ENCODE measurements at regions not wholly inside any gene's neighbourhood (a gene's known extent, or its start where the extent isn't known, plus 50 kb on each side); places are given as distances from the start of the nearest gene placed in this dataset.
"Not testable (repeated sequence)": the region's sequence is repeated elsewhere in the genome, so short reads cannot be mapped to it uniquely, and the experiment has no call there.

- DNase-seq (ENCODE audit: low spot score) (no peak), ATAC-seq (peak; percentile 8)
- intact Hi-C loops (cut with DNase I): no loop called here
Measured at GRCh38 chr2:240259924-240260529, 119.6 kb upstream of the OTOS start.

GRCh38 chr2:240260664-240261063 lies 120.2 kb upstream of the OTOS start:
- intact Hi-C loops (cut with DNase I): no loop called here
- ATAC-seq: no peak
- DNase-seq (ENCODE audit: low spot score): no peak

- DNase-seq (ENCODE audit: low spot score); intact Hi-C loops (cut with DNase I); ATAC-seq: not testable (repeated sequence)
Measured at GRCh38 chr2:240262578-240262977, 122.1 kb upstream of the OTOS start.

GRCh38 chr2:240269380-240269779 lies 128.9 kb upstream of the OTOS start:
- intact Hi-C loops (cut with DNase I): no loop called here
- DNase-seq (ENCODE audit: low spot score) (no peak), ATAC-seq (no peak)

GRCh38 chr2:240269886-240270285 lies 129.4 kb upstream of the OTOS start:
- intact Hi-C loops (cut with DNase I): no loop called here
- no peak for ATAC-seq
- no peak for DNase-seq (ENCODE audit: low spot score)

GRCh38 chr2:240271716-240272341 lies 131.4 kb upstream of the OTOS start:
- ATAC-seq (no peak), DNase-seq (ENCODE audit: low spot score) (no peak)
- intact Hi-C loops (cut with DNase I): no loop called here

- intact Hi-C loops (cut with DNase I): no loop called here
- ATAC-seq (no peak), DNase-seq (ENCODE audit: low spot score) (no peak)
Measured at GRCh38 chr2:240275386-240275785, 134.9 kb upstream of the OTOS start.

DNA sequence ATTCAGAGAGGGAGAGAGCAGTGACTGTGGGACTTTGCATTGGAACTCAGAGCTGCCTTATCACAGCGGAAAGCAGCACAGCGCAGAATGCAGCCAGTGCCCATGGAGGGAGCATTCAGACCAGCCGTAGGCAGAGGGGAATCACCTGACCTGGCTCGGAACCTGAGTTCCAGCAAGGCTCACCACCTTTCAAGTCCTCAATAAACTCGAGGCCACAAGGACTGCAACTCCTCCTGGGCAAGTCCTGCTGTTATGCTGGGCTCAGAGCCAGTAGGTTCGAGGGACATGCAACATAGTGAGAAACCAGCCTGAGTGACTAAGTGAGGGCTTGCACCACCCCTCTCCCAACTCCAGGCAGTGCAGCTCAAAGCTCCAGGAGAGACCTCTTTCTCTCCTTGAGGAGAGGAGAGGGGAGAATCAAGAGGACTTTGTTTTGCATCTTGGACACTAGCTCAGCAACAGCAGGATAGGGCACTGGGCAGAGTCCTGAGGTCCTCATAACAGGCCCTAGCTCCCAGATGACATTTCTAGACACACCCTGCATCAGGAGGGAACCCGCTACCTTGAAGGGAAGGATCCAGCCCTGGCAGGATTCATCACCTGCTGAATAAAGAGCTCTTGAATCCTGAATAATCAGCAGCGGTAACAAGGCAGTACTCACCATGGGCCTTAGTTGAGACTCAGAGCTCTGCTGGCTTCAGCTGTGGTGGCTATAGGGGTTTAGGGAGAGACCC lies 136.8 kb upstream of the OTOS start:
- no peak for ATAC-seq
- no peak for DNase-seq (ENCODE audit: low spot score)

GRCh38 chr2:240277807-240278522 lies 137.5 kb upstream of the OTOS start:
- DNase-seq (ENCODE audit: low spot score): no peak
- intact Hi-C loops (cut with DNase I): no loop called here
- ATAC-seq: no peak

More for the DNA sequence above, 136.8 kb upstream of the OTOS start:
- intact Hi-C loops (cut with DNase I): no loop called here

DNA sequence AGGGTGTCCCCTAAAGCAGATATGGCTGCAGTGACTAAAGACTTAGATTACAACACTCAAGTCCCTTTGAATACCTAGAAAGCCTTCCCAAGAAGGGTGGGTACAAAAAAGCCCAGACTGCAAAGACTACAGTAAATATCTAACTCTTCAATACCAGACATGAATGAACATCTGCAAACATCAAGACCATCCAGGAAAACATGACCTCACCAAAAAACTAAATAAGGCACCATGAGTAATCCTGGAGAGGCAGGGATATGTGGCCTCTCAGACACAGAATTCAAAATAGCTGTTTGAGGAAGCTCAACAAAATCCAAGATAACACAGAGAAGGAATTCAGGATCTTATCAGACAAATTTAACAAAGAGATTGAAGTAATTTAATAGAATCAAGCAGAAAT lies 138.2 kb upstream of the OTOS start:
- ATAC-seq: no peak

GRCh38 chr2:240280621-240281020 lies 140.2 kb upstream of the OTOS start:
- intact Hi-C loops (cut with DNase I): no loop called here
- DNase-seq (ENCODE audit: low spot score) (no peak), ATAC-seq (no peak)

More for the DNA sequence above, 138.2 kb upstream of the OTOS start:
- no peak for DNase-seq (ENCODE audit: low spot score)
- intact Hi-C loops (cut with DNase I): no loop called here

DNA sequence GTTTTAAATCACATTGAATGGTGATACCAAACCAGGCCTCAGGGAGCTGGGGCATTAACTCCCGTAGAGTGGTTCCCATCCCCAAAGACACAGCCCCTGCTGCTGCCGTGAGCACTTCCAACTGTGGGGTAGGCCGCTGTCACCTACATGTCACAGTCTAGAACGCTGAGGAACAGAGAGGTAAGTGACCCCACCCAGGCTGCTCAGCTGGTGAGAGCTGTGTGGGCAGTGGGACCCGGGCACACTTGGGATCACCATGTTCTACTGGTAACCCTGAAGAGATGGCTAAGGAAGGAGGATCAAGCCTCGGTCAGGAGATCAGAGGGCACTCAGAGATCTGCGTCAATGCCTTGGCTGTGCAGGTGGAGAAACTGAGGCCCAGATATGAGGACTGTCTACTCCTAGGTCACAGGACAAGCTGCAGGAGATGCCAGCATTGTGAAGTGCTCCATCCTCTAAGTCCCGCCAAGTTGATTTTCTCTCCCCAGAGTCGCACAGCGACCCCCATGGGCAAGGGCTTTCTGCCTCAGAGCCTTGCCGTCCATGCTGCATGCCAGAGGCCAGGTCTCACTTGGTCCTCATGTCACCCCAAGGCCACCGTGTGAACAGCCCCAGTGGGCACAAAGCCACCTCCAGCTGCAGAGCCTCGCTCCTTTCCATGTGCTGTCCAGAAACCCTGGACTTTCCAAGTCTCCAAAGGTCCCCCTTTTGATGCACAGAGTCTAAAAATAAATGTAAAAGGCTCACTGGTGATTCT lies 144.2 kb upstream of the OTOS start:
- no peak for ATAC-seq
- intact Hi-C loops (cut with DNase I): no loop called here
- no peak for DNase-seq (ENCODE audit: low spot score)

GRCh38 chr2:240285725-240286124 lies 145.3 kb upstream of the OTOS start:
- ATAC-seq: no peak
- intact Hi-C loops (cut with DNase I): no loop called here
- DNase-seq (ENCODE audit: low spot score): no peak

DNA sequence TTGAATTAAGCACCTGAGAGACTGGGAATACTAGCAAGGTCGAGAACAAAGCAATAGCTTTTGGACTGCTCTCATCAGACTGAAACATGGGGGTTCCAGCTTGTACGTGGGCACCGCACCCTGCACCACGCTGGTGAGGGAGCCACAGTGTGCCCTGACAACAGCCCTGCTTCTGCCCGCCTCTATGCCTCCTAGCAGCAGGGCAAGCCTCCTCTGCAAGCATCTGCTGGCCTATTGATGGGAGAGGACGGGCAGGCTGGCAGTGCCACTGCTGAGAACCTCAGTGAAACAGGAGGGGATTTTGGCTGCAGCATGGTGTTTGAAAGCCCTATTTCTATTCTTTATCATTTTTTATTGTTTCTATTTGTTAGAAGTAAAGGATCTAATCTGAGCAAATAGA lies 146.1 kb upstream of the OTOS start:
- intact Hi-C loops (cut with DNase I): no loop called here
- ATAC-seq (no peak), DNase-seq (ENCODE audit: low spot score) (no peak)

DNA sequence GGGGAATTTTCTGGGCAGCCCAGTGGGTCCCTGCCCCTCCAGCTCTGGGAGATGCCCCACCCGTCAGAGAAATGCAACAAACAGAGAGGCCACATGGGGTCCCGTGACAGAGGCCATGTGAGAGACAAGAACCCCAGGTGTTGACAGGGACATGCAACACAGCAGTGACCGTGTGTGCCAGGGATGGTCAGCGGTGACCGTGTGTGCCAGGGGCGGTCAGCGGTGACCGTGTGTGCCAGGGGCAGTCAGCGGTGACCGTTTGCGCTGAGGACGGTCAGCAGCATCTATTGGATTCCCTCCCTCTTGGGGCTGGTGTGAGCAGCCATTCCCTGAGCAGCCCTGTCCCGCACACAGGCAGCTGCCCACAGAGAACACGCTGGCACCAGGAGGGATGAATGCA lies 146.6 kb upstream of the OTOS start:
- DNase-seq (ENCODE audit: low spot score) (no peak), ATAC-seq (no peak)
- intact Hi-C loops (cut with DNase I): no loop called here

GRCh38 chr2:240287496-240288086 lies 147.1 kb upstream of the OTOS start:
- DNase-seq (ENCODE audit: low spot score) (no peak), ATAC-seq (peak; percentile 34)
- intact Hi-C loops (cut with DNase I): no loop called here

GRCh38 chr2:240288087-240288521 lies 147.4 kb upstream of the GPC1 start:
- DNase-seq (ENCODE audit: low spot score) (no peak), ATAC-seq (no peak)
- intact Hi-C loops (cut with DNase I): no loop called here

- ATAC-seq: peak; percentile 56
- DNase-seq (ENCODE audit: low spot score): no peak
- intact Hi-C loops (cut with DNase I): no loop called here
Measured at GRCh38 chr2:240289701-240290431, 145.6 kb upstream of the GPC1 start.

All from sciatic nerve (tissue), 2 donors.